Thymus (tissue), 11 donors: ENCODE measurements at regions not wholly inside any gene's neighbourhood (a gene's known extent, or its start where the extent isn't known, plus 50 kb on each side); places are given as distances from the start of the nearest gene placed in this dataset.

Experiments
- DNase-seq, 9 donors: peaks; one replicate each; pipeline ENCODE4 v3.0.0-alpha.2; 2013; ENCODE audit warnings: low spot score in 9 of 9, low read depth in 6 of 9, missing footprints in 1 of 9
- H3K27ac ChIP-seq, 2 donors: one replicate each; pipeline ENCODE4 v1.5.1; 2013; ENCODE audit warnings: control low read depth in 1 of 2, low read depth in 1 of 2, low read length in 1 of 2, mild to moderate bottlenecking in 1 of 2, moderate library complexity in 1 of 2
- H3K27me3 ChIP-seq, 2 donors: one replicate each; pipeline ENCODE4 v1.5.1; 2013; ENCODE audit warnings: low read length in 1 of 2; ENCODE audit not compliant: control insufficient read depth in 2 of 2, insufficient read depth in 1 of 2
- H3K36me3 ChIP-seq, 2 donors: one replicate each; pipeline ENCODE4 v1.5.1; 2013; ENCODE audit warnings: low read length in 1 of 2, mild to moderate bottlenecking in 1 of 2, moderate library complexity in 1 of 2; ENCODE audit not compliant: control insufficient read depth in 2 of 2, insufficient read depth in 2 of 2
- H3K4me1 ChIP-seq, 2 donors: one replicate each; pipeline ENCODE4 v1.5.1; 2013; ENCODE audit warnings: low read length in 2 of 2; ENCODE audit not compliant: control insufficient read depth in 2 of 2, insufficient read depth in 2 of 2
- H3K4me3 ChIP-seq, 2 donors: one replicate each; pipeline ENCODE4 v1.5.1; 2013; ENCODE audit warnings: low read length in 2 of 2, control low read depth in 1 of 2, mild to moderate bottlenecking in 1 of 2
- H3K9me3 ChIP-seq, 2 donors: one replicate each; pipeline ENCODE4 v1.5.1; 2013; ENCODE audit warnings: low read length in 1 of 2, mild to moderate bottlenecking in 1 of 2; ENCODE audit not compliant: control insufficient read depth in 2 of 2, insufficient read depth in 1 of 2
- WGBS: extraction: QIAGEN DNeasy Blood & Tissue Kit; methylation state at CpG from one replicate; pipeline ENCODE4 v1.1.7; 2013; 5-methylcytosine and 5-hydroxymethylcytosine counted together
- donor health status: healthy.

DNA sequence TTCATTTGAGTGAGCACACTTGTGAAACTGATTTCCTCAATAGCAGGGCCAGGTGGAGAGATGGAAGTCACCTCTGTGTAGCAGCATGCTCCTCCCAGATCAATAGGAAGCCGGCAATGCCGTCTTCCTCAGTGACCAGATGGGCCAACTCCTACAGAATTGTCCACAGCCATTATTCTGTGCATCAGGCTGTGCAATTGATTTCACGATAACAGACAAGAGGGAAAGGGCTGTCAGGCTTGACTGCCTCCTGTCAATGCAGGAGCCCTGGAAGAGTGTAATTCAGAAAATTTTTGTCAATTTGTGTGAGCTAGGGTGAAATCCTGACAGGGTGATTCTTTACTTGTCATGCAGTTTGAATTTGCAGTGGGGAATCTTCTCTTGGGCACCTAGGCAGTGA lies 838.4 kb upstream of the NUDT12 start:
- H3K4me1 ChIP-seq: no peaks in the 10 kb centered on the region
- WGBS: 93% methylated on average over 3 of the region's 3 CpGs
- H3K36me3 ChIP-seq: no peaks in the 10 kb centered on the region
- no peaks in the 10 kb centered on the region for H3K9me3 ChIP-seq
- H3K4me3 ChIP-seq: no peak overlapping the region
- no peaks in the 10 kb centered on the region for H3K27me3 ChIP-seq
- DNase-seq: no peak
- H3K27ac ChIP-seq: no peak overlapping the region

DNA sequence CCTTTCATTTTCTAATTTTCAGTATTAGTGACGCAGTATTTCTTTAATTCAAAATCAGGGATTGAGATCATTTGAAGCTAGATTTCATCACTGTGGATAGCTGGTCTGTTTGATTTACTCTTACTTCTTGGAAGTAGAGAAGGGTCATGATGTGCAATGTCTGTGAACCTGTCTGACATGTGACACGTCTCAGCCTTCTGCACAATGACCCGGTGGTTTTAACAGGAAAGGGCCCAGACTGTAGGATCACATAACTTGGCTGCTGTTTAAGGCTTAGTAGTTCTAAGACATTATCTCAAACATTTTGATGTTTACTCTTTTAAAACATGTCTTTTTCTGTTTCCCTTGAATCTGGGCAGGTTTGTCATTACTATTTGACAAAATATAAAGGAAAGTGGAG lies 823.3 kb upstream of the NUDT12 start:
- no peaks in the 10 kb centered on the region for H3K9me3 ChIP-seq
- no peaks in the 10 kb centered on the region for H3K27me3 ChIP-seq
- WGBS: 57% methylated on average over 3 of the region's 3 CpGs
- DNase-seq: no peak
- no peak overlapping the region for H3K4me3 ChIP-seq
- no peaks in the 10 kb centered on the region for H3K4me1 ChIP-seq
- H3K27ac ChIP-seq: no peak overlapping the region
- no peaks in the 10 kb centered on the region for H3K36me3 ChIP-seq

DNA sequence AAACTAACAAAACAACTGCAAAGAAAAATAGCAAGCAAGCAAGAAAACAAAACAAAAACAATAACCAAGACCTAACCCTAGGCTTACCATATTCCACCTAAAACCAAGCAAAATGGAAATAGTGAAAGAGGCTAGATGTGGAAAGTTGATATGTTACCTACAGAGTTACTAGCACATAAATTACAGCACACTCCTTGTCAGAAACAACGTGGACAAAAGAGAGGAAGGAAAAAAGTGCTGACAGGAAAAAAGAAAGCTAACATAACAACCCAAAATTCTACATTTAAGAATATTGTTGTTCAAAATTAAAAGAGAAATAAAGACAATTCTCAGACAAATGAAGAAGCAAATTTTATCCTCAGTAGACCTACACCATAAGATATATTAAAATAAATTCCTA lies 812.8 kb upstream of the NUDT12 start:
- 9% methylated on average over 1 of the region's 1 CpG for WGBS
- no peak overlapping the region for H3K4me3 ChIP-seq

DNA sequence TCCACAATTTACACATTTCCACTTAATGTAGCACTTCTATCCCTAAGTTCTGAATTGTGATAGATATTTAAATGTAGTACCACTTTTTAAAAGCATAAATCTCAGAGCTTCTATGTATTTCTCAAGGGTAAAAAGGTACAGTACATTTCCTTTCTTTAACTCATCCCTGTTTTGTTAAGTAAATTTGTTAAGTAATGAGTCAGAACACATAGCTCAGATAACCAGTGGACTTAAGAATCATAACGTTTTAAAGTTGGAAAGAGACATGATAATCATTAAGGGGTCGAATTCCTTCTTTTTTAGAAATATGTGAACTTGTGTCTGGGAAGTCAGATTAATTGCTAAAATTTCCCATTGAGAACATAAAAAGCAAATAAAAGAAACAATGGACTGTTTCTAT lies 810.2 kb upstream of the NUDT12 start:
- H3K27me3 ChIP-seq: no peaks in the 10 kb centered on the region
- no peak for DNase-seq
- no peaks in the 10 kb centered on the region for H3K4me1 ChIP-seq
- H3K36me3 ChIP-seq: no peaks in the 10 kb centered on the region
- no peak overlapping the region for H3K27ac ChIP-seq
- no peaks in the 10 kb centered on the region for H3K9me3 ChIP-seq
- no peak overlapping the region for H3K4me3 ChIP-seq
- WGBS: 87% methylated on average over 2 of the region's 2 CpGs

More for the DNA sequence above, 812.8 kb upstream of the NUDT12 start:
- Histone ChIP-seq H3K4me1 (no peaks in the 10 kb centered on the region), H3K27ac (no peak overlapping the region), H3K36me3 (no peaks in the 10 kb centered on the region), H3K27me3 (no peaks in the 10 kb centered on the region), H3K9me3 (no peaks in the 10 kb centered on the region)
- DNase-seq: no peak

DNA sequence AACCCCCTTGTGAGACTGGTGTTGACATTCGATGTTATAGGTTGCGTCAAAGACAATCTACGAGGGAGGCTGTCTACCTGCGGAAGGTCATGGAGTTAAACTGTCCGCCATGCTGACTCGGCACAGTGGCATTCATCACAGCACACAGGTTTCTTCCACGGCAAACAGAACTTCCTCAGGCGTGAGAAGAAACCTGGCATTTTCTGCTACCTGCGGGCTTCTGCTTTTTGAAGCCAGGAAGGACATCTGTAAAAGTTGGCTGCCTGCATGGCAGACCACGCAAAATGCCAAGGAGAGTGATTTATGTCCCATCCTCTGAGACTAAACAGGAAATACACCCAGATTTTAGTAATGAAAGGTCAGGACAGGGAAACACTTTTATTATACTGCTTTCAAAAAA lies 809.8 kb upstream of the NUDT12 start:
- Histone ChIP-seq H3K4me3 (no peak overlapping the region), H3K36me3 (no peaks in the 10 kb centered on the region), H3K27me3 (no peaks in the 10 kb centered on the region), H3K27ac (no peak overlapping the region), H3K4me1 (no peaks in the 10 kb centered on the region), H3K9me3 (no peaks in the 10 kb centered on the region)
- 14% methylated on average over 10 of the region's 10 CpGs for WGBS
- no peak for DNase-seq

DNA sequence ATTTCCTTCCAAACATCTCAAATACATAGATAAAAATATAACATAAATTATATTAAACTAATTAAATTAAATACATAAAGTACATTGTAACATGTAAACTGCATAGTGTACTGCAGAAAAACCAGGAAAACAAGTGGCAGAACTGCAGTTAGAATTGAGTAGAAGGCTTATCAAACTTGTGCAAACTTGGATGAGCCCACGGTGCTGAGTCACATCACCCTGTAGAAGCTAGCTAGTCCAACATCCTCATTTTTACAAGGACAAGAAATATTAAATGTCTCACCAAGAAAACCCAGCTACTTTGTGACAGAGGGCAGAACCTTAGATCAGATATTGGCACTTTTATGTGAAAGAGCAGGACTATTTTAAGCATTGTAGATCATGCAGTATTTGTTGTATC lies 807.9 kb upstream of the NUDT12 start:
- H3K27ac ChIP-seq: no peak overlapping the region
- no peaks in the 10 kb centered on the region for H3K27me3 ChIP-seq
- WGBS: 7% methylated on average over 1 of the region's 1 CpG
- no peak overlapping the region for H3K4me3 ChIP-seq
- H3K4me1 ChIP-seq: no peaks in the 10 kb centered on the region
- no peaks in the 10 kb centered on the region for H3K9me3 ChIP-seq
- H3K36me3 ChIP-seq: no peaks in the 10 kb centered on the region
- DNase-seq: no peak

DNA sequence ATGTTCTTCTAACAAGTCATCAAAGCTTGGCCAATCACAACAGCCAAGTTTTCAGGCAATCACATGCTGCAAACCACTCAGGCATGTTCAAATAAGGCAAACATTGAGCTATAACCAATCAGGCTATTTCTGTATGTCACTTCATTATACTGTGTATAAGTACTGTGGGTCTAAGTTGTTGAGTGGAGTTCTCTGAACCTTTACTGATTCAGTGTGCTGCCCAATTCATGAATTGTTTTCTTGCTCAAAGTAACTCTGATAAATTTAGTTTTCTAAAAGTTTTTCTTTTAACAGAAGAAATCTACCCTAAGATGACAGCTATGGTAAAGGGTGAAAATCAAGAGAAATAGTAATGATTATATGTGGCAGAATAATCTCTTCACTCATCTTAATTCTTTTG lies 805.4 kb upstream of the NUDT12 start:
- Histone ChIP-seq H3K9me3 (no peaks in the 10 kb centered on the region), H3K36me3 (no peaks in the 10 kb centered on the region), H3K27me3 (no peaks in the 10 kb centered on the region), H3K4me1 (no peaks in the 10 kb centered on the region), H3K27ac (no peak overlapping the region), H3K4me3 (no peak overlapping the region)
- no peak for DNase-seq

DNA sequence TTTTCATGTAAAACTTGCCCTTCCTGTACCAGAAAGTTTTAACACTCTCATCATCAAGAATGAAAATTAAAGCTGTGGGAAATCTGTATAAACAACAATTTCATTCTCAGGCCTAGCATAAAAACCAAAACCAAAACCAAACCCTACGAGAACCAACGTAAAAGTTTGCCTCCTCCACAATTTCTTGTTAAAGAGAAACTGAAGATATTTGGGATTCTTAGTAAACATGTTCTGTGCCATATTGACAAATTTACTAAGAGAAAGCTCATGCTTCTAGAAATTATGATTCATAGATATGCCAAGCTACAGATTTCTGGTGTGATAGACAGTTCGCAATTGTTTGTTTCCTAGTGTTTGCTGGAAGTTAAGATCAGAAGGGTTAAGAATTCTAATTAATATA lies 801.0 kb upstream of the NUDT12 start:
- Histone ChIP-seq H3K27ac (no peak overlapping the region), H3K27me3 (no peaks in the 10 kb centered on the region), H3K9me3 (no peaks in the 10 kb centered on the region), H3K4me3 (no peak overlapping the region), H3K4me1 (no peaks in the 10 kb centered on the region), H3K36me3 (no peaks in the 10 kb centered on the region)
- 65% methylated on average over 3 of the region's 3 CpGs for WGBS
- no peak for DNase-seq

DNA sequence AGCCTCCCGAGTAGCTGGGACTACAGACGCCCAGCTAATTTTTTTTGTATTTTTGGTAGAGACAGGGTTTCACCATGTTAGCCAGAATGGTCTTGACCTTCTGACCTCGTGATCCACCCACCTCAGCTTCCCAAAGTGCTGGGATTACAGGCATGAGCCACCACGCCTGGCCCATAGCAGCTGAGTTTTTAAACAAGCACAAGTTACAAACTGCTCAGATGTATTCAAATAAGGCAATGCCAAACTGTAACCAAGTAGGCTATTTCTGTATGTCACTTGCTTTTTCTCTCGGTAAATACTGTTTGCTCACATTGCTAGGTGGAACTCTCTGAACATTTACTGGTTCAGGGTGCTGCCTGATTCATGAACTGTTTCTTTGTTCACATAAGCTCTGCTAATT lies 799.3 kb upstream of the NUDT12 start:
- Histone ChIP-seq H3K4me1 (no peaks in the 10 kb centered on the region), H3K27ac (no peak overlapping the region), H3K4me3 (no peak overlapping the region), H3K9me3 (no peaks in the 10 kb centered on the region), H3K27me3 (no peaks in the 10 kb centered on the region), H3K36me3 (no peaks in the 10 kb centered on the region)
- WGBS: 89% methylated on average over 5 of the region's 5 CpGs
- DNase-seq: no peak

DNA sequence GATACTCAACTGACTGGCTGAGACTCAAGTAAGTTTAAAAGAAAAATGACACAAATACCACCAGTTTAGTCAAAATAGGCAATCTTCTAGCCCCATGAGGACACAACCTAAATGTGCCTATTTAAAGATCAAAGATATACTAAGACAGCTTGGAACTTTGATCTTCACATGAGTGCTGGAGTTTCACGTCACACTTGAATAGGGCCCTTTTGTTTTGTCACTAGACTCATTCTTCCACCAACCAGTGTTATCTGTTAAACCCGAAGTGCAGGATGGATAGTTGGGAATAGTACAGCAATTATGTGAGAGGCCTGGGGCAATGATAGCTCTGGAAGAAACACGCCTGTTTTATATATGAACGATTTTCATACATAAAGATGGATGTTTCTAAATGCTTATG lies 792.8 kb upstream of the NUDT12 start:
- Histone ChIP-seq H3K27ac (no peak overlapping the region), H3K36me3 (no peaks in the 10 kb centered on the region), H3K4me1 (no peaks in the 10 kb centered on the region), H3K9me3 (no peaks in the 10 kb centered on the region), H3K4me3 (no peak overlapping the region), H3K27me3 (no peaks in the 10 kb centered on the region)
- 86% methylated on average over 4 of the region's 4 CpGs for WGBS
- DNase-seq: no peak
